ENCODE measurements at regions not wholly inside any gene's neighbourhood (a gene's known extent, or its start where the extent isn't known, plus 50 kb on each side); places are given as distances from the start of the nearest gene placed in this dataset.

DNA sequence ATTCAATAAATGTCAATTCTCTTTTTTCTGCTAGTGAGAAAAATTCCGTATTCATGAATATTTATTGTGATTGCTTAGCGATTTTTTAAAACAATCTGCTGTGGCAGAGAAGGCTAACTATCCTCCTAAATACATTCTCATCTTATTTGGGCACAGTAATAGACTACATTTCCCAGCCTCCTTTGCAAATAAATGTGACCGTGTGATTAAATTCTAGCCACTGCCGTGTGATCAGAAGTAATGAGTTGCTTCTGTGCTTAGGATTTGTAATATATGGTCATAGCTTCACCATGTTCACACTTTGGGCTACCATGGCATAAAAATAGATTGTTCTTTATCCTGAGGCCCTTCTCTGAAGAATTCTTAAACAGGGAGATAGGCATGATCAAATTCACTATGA lies 179.6 kb downstream of the FAM124B start:
- no peaks in the 10 kb centered on the region for H3K36me3 Mint-ChIP-seq (ENCODE audit: low read depth)
- no peak for DNase-seq
- peaks cover 3% of the 10 kb centered on the region for H3K27me3 Mint-ChIP-seq (ENCODE audit: low read depth, poor library complexity)
- H3K4me1 Mint-ChIP-seq, result peaks cover 42% of the 10 kb centered on the region
- no peak overlapping the region for H3K27ac Mint-ChIP-seq
- peak overlapping the region; percentile 39 for H3K4me3 Mint-ChIP-seq
- TF ChIP-seq, protein P1, sequence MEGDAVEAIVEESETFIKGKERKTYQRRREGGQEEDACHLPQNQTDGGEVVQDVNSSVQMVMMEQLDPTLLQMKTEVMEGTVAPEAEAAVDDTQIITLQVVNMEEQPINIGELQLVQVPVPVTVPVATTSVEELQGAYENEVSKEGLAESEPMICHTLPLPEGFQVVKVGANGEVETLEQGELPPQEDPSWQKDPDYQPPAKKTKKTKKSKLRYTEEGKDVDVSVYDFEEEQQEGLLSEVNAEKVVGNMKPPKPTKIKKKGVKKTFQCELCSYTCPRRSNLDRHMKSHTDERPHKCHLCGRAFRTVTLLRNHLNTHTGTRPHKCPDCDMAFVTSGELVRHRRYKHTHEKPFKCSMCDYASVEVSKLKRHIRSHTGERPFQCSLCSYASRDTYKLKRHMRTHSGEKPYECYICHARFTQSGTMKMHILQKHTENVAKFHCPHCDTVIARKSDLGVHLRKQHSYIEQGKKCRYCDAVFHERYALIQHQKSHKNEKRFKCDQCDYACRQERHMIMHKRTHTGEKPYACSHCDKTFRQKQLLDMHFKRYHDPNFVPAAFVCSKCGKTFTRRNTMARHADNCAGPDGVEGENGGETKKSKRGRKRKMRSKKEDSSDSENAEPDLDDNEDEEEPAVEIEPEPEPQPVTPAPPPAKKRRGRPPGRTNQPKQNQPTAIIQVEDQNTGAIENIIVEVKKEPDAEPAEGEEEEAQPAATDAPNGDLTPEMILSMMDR (IDR thresholded peaks at IDR 0.05), result no peak
- peaks cover 10% of the 10 kb centered on the region for H3K9me3 Mint-ChIP-seq

DNA sequence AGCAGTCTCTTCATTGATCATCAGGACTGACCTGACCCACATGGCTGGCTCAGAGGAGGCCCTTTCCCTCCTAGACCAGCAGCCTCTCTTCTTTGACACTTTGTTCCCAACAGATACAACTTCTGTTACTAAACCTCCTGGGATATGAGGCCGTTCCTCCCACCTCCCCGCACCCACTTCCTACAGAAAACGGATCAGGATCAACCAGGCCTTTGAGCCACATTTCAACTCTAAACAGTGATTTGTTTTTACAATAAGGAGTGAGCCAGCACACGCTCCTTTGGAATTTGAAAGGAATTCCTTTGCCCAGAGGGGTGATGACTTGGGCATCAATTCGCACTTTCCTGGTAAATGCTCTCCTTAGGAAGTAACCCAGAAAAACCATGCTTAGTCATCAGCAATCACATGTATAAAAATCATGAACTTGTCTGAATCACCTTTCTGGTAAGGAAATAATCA lies 180.4 kb downstream of the FAM124B start:
- no peak for DNase-seq
- peaks cover 10% of the 10 kb centered on the region for H3K9me3 Mint-ChIP-seq
- no peaks in the 10 kb centered on the region for H3K36me3 Mint-ChIP-seq (ENCODE audit: low read depth)
- H3K4me3 Mint-ChIP-seq, result no peak overlapping the region
- peaks cover 40% of the 10 kb centered on the region for H3K4me1 Mint-ChIP-seq
- H3K27ac Mint-ChIP-seq, result no peak overlapping the region
- H3K27me3 Mint-ChIP-seq (ENCODE audit: low read depth, poor library complexity), result peaks cover 3% of the 10 kb centered on the region
- TF ChIP-seq, protein P1 (IDR thresholded peaks at IDR 0.05), result no peak

DNA sequence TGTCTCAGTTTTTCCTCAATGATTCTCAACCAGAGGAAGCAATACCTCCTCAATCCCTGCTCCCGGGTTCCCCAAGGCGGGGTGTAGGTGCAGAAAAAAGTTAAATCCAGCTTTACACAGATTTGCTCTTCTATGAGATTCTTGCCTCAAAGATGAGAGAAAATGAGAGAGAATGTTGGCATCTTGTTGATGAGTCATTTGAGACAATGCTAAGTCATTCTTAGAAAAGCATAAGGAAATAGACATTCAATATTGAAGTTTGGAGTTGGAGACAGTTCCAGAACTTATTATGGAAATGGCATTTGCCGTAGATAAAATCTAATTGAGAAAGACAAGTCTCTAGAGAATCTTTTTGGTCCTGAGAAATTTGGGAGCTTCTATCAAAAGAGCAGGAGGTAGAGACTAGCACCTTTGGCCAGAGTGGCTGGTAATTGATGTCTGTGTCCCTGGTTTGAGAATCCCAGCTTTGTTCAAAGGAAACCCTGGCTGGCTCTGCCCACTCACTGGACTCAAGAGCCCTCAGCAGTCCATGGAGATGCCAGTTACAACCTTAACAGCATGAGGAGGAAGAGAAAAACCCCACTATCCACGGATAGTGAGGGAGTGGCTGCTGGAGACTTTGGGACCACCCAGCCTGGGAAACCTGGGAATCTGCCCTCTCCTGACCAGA lies 181.2 kb downstream of the FAM124B start:
- Mint-ChIP-seq H3K27me3 (ENCODE audit: low read depth, poor library complexity) (peaks cover 3% of the 10 kb centered on the region), H3K4me3 (no peak overlapping the region), H3K4me1 (peaks cover 37% of the 10 kb centered on the region), H3K27ac (no peak overlapping the region), H3K9me3 (peaks cover 10% of the 10 kb centered on the region), H3K36me3 (ENCODE audit: low read depth) (no peaks in the 10 kb centered on the region)
- no peak for DNase-seq
- TF ChIP-seq, protein P1 (IDR thresholded peaks at IDR 0.05), result no peak

DNA sequence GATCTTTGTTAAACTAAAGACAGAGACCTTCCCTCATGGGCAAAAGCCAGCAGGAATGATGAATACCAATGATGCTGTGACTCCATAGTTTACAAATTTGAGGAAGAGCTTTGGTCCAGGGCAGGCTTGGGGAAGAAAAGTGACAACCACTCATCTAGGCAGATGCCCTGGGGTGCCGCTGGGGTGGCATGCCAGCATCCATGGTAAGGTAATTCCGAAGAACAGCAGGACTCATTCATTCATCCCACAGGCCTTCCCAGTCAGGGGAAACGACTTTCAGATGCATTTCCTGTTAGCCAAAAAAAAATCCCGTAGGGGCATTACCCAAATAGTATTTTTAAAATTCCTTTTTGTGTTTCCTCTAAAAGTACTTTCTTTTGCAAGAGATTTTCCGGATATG lies 180.7 kb upstream of the SERPINE2 start:
- no peaks in the 10 kb centered on the region for H3K36me3 Mint-ChIP-seq (ENCODE audit: low read depth)
- H3K27ac Mint-ChIP-seq, result no peak overlapping the region
- no peak for DNase-seq
- peaks cover 10% of the 10 kb centered on the region for H3K9me3 Mint-ChIP-seq
- peaks cover 37% of the 10 kb centered on the region for H3K4me1 Mint-ChIP-seq
- peaks cover 5% of the 10 kb centered on the region for H3K27me3 Mint-ChIP-seq (ENCODE audit: low read depth, poor library complexity)
- no peak overlapping the region for H3K4me3 Mint-ChIP-seq
- TF ChIP-seq, protein P1 (IDR thresholded peaks at IDR 0.05), result no peak

DNA sequence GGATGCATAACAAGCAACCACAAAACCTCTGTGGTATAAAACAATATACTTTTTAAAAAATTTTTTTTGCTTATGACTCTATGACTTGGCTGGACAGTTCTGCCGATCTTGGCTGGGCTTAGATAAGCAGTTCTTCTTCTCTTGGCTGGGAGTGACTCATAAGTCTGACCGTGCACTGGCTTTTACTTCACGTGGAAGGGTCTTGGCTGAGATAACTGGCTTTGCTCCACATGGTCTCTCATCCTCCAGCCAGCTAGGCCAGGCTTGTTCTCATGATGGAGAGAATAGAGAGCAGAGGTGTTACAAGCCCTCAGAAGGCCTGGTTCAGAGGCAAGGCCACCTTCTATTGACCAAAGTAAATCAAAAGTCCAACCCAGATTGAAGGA lies 178.9 kb upstream of the SERPINE2 start:
- Mint-ChIP-seq H3K27ac (no peak overlapping the region), H3K4me3 (no peak overlapping the region), H3K9me3 (peaks cover 10% of the 10 kb centered on the region), H3K4me1 (peaks cover 36% of the 10 kb centered on the region), H3K27me3 (ENCODE audit: low read depth, poor library complexity) (peaks cover 9% of the 10 kb centered on the region), H3K36me3 (ENCODE audit: low read depth) (no peaks in the 10 kb centered on the region)
- no peak for DNase-seq
- TF ChIP-seq, protein P1 (IDR thresholded peaks at IDR 0.05), result no peak
